COR-L47 (cell line): ENCODE measurements at regions not wholly inside any gene's neighbourhood (a gene's known extent, or its start where the extent isn't known, plus 50 kb on each side); places are given as distances from the start of the nearest gene placed in this dataset.
A peak's percentile ranks its signal among the peaks of the same experiment; 100 is the strongest.

Experiments
- DNase-seq: peaks from one replicate; lab custom pipeline; 2025; lab: John Stamatoyannopoulos, UW

GRCh38 chr2:2569306-2569705 is 238.2 kb upstream of the MYT1L start:
- DNase-seq, result no peak

GRCh38 chr2:2568411-2568810 is 237.3 kb upstream of the MYT1L start:
- DNase-seq, result no peak

GRCh38 chr2:2567776-2568175 is 236.7 kb upstream of the MYT1L start:
- DNase-seq, result no peak

GRCh38 chr2:2566396-2567323 is 235.6 kb upstream of the MYT1L start:
- DNase-seq, result no peak

- DNase-seq, result no peak
Measured at GRCh38 chr2:2565671-2566070, 234.6 kb upstream of the MYT1L start.

GRCh38 chr2:2564300-2565078 is 233.4 kb upstream of the MYT1L start:
- DNase-seq, result no peak

GRCh38 chr2:2563309-2563860 is 232.3 kb upstream of the MYT1L start:
- DNase-seq, result no peak

- no peak for DNase-seq
Measured at GRCh38 chr2:2562867-2563266, 231.8 kb upstream of the MYT1L start.

- DNase-seq, result no peak
Measured at GRCh38 chr2:2561346-2562095, 230.4 kb upstream of the MYT1L start.

GRCh38 chr2:2560374-2561015 is 229.4 kb upstream of the MYT1L start:
- DNase-seq, result no peak

GRCh38 chr2:2558476-2558875 is 227.4 kb upstream of the MYT1L start:
- DNase-seq, result no peak

GRCh38 chr2:2557475-2557874 is 226.4 kb upstream of the MYT1L start:
- DNase-seq, result no peak

- no peak for DNase-seq
Measured at GRCh38 chr2:2550856-2551255, 219.8 kb upstream of the MYT1L start.

- no peak for DNase-seq
Measured at GRCh38 chr2:2547911-2548310, 216.8 kb upstream of the MYT1L start.

- DNase-seq, result no peak
Measured at GRCh38 chr2:2547451-2547850, 216.4 kb upstream of the MYT1L start.

- no peak for DNase-seq
Measured at GRCh38 chr2:2546046-2546445, 215.0 kb upstream of the MYT1L start.

- peak; percentile 85 for DNase-seq
Measured at GRCh38 chr2:2542966-2543611, 212.0 kb upstream of the MYT1L start.

- no peak for DNase-seq
Measured at GRCh38 chr2:2542316-2542715, 211.2 kb upstream of the MYT1L start.

- DNase-seq, result no peak
Measured at GRCh38 chr2:2540406-2540805, 209.3 kb upstream of the MYT1L start.

- DNase-seq, result no peak
Measured at GRCh38 chr2:2536416-2537056, 205.5 kb upstream of the MYT1L start.

GRCh38 chr2:2530334-2530733 is 199.3 kb upstream of the MYT1L start:
- DNase-seq, result no peak
